NCI-H2081 treated with DMSO at 0.1 percent for 48 hours (cell line): ENCODE measurements at regions not wholly inside any gene's neighbourhood (a gene's known extent, or its start where the extent isn't known, plus 50 kb on each side); places are given as distances from the start of the nearest gene placed in this dataset.

ENCODE experiments used
- DNase-seq: peaks from one replicate; lab custom pipeline; 2025; lab: John Stamatoyannopoulos, UW

DNA sequence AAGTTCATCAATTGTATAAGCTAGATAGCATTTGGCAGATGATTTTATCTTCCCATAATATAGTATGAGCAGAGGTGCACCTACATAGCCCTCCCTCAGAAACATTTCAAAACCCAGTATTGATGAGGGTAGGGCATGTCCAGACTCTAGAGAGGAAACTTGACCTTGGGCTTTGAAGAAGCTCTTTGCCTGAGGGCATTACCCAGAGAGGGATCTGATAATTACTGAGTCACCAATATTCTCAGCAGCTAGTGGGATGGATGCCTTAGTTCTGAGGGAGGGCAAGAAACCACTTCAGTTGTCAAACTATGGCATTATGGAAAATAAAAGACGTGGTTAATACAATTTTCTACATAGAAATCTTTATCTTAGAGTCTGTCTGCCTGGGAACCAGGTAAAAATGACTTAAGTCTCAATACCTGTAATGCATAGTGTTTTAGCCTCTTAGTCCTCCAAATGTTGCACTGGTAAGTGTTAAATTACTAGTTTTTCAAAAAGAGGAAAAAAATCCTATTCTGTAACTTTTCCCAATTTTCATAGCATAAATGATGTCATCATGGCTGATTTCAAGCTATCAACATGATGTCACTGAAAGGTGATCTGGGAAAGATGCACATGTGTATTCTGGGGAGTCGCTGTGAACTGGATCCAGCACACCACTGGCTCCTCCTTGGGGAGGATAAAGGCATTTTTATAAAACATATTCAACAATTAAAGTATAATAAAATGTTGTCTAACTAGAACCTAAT, 809.0 kb downstream of the KCTD16 start:
- DNase-seq: no peak

DNA sequence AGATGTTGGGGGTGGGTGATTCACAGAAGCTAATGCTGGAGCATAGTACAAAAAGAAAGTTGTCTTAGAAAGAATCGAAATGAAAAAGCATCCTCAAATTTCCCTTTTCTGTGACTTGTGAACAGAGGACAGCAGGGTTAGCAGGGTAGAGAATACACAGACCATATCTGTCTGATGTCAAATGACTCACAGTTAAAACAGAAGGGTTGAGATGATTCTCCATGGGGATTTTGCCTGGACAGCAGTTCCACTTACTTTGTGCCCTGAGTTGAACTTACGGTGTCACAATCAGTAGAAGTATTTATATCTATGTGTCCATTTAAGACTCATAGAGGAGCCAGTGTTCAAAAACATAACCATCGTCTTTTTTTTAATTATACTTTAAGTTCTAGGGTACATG, 801.6 kb downstream of the KCTD16 start:
- DNase-seq: no peak

DNA sequence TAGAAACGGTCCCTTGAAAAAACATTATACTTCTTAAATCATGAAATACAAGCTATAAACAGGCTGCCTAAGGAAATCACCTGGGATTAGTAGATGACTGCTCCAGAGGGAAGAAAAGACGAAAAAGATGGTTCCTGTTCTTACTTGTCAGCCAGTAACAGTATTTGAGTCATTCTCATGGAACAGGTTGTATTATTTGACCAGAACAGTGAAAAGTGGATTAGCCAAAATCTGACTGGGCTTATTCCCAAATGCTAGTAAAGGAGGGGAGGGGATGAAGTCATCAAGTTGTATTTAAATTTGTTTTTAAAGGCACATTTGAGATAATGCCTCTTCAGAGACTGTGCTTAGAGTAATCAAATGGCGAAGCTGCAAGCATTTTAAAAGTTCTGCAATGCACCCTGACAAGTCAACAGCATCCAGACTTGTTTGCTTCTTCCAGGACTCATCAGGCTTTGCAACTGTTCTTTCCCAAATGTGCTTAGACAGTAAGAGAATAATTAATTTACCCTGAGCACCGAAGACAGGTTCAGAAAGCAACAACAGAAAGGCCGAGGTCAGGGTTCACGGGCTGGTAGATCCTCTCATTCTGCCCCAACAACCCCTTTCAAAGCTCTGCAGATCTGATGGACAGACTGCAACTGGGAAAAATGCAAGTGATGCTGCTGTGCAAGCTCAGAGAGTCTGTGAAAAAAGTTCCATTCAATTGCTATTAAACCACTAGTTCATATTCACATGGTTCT, 800.6 kb downstream of the KCTD16 start:
- no peak for DNase-seq

DNA sequence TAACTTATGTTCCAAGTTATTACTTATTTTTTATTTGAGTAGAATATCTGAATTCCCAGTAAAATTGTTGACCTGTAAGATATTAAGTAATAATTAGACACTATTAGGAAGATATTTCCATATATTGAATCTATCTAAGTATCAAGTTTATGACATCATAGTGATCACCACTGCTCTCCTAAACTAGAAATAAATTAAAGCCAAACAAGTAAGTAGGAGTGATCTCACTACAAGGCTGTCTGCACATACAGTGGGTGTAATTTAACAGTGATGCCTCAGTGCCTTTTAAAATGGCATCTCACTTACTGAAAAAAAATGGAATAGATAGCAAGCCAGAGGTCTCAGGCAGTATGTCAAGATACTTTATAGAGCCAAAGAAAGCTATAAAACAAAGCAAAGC, 789.6 kb downstream of the KCTD16 start:
- DNase-seq: no peak

DNA sequence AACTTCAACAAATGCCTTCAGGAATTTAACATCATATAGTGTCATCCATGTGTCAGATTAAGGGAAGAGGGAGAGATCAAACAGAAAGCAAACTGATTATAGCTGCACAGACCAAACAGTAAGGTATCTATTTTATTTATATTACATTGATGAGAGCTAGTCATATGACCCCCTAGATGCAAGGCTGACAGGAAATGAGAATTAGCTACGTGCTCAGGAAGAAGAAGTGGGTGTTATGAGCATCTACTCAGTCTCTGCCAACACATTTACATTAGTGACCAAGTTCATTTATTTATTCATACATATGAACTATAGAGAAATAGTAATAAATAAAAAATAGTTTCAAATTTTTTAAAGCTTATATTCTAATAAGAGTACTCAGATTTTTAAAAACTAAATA, 787.3 kb downstream of the KCTD16 start:
- no peak for DNase-seq

DNA sequence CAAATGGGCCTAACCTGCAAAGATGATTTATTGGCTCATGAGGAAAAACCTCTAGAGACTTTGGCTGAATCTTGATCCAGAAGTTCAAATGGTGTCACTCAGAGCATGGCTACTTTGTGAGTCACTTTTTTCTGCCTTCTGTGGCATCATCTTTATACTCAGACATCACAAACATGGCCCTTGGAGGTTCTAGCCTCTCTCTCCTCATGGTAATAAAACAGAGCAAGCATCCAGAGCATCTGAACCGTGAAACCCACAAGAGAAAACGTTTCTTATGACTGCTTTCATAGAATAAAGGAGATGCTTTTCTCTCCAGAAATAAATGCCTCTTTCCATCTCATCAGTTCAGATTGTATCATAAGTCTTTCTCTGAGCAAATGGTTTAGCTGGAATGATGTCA, 780.3 kb downstream of the KCTD16 start:
- DNase-seq: no peak

DNA sequence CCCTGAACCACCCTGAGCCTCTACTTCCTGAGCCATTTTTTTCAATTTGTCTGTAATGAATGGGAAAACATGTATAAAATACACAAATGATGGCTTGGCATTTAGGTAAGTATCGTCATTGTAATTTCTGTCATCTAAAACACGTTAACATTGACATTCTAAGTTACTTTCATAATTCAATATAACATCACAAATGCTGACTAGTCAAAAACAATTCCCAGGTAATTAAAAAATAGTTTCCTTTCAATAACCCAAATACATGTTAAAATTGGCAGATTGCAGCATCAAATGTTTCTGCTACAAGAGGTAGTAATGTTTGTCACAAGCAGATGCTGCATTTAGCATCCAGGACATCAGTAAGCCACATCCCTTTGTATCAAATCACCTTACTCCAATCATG, 776.4 kb downstream of the KCTD16 start:
- DNase-seq: no peak

DNA sequence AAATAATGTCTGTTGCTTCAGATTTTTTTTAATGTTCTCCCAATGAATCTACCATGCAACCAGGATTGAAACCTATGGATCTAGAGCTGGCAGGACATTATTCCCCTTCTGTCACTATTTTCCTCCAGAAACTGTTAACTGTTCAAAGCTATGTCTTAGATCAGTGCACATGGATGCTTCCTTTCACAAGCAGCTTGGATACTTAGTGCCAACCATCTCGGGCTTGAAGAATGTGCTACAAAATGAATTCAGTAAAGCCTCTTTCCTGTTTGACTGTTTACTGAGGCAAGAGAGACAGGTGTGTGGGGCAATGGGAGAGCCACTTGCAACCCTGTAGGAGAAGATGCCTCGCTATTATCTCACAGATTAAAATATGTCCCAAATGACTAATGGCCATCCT, 774.8 kb downstream of the KCTD16 start:
- no peak for DNase-seq

DNA sequence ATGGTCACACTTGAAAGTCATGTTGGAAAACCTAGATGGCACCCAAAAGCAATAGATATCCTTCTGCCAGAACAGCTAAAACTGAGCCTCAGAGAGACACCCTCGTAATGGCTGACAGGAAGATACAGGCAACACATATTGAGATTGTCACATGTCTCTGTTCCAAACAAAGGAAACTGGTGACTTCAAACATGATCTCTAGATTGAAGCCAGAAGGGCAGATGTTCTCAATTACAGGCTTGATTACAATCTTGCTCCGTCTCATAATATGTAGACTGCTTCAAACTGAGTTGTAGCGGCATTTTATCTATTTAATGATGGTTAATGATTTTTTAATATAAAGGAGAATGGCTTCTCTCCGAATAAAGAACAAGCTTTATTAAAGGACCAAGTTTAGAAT, 774.3 kb downstream of the KCTD16 start:
- no peak for DNase-seq

DNA sequence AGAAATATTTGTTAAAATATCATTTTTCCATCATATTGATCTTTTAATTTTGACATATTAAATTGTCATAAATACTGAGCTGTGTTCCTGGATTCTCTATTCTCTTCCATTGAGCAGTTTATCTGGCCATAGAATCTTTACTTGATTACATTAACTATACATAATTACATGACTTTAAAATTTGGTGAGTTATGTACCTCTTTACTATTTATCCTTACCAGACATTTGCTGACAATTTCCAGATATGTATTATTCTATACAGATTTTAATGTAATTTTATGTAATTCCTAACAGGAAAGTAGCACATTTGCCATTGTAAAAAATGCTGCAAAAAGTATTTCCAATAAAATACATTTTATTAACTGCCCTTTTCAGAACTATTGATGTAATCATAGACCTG, 770.3 kb downstream of the KCTD16 start:
- no peak for DNase-seq

DNA sequence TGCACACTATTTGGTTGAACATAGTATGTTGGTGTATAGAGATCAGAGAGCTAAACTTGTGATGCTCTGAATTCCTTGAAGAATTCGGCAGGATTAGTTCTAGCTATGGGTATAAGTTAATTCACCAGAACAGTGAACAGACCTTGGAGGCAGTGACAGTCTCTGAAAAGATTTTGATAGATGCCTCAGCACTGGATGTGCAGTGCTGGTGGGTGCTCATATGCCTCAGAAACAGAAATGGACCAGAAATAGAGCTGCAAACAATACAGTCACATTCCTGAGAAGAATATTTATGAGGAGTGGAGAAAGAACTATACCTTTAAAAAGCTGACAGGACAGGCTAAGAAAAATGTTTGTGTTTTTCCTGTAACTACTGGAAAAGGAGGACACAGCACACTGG, 747.7 kb downstream of the KCTD16 start:
- no peak for DNase-seq

DNA sequence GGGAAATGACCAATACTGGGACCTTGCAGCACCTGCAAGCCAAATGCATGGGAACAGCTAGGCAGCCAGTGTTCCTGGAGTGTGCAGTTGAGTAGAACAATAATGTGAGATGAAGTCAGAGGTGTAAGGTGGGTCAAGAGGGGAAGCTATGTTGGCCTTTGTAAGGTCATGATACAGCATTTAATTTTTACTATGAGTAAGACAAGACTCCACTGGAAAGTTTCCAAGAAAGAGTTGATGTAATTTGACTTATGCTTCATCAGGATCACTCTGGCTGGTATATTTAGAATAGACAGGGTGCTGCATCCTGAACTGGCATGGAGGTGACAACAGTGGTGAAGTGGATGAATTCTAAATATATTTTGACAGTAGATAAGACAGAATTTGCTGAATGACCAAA, 744.8 kb downstream of the KCTD16 start:
- no peak for DNase-seq

DNA sequence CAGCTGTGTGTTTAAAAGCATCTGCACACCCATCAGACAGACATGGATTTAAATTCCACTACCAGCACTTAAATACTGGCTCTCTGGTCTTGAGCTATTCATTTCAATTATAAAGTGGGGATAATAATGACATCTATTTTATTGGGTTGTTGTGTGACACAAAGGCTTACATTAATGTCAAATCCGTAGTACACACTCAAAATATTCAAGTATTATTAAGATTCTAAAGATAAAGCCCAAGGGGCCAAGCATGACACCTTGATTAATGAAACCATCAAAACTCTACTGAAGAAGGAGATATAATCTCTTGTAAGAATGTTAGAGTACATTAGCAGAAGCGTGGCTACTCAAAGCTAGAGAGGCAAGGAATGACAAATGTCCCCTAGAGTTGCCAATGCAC, 743.0 kb downstream of the KCTD16 start:
- DNase-seq: no peak

DNA sequence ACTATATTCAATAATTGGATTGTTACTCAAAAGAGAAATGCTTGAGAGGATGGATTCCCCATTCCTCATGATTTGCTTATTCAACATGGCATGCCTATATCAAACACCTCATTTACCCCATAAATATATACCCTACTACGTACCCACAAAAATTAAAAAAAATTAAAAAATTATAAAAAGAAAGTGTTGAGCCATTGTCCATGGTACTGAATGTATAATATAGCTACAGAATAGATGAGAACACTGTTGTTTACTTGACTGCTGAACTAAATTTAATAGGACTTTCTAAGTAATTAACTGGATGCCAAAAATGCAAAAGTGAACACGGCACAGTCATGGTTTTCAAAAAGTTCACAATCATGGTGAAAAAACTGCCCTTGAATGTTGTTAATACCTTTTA, 725.8 kb downstream of the KCTD16 start:
- no peak for DNase-seq

DNA sequence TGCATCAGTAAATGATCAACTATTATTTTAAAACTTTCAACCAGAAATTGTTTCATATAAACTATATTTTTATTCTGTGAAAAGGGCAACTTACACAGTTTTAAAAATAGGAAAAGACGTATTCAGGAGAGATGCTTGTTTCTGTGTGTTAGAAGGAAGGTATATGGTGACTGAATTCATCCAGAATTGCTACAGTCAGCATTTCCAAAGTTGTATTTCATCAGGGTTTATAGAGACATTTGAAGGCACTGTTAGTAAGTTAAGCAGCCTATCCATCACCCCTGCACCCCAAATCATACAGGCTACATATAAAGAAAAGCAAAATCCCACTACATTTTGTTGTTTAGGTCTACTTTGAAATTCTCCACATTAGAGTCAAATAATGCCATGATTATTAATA, 716.0 kb downstream of the KCTD16 start:
- DNase-seq: no peak

DNA sequence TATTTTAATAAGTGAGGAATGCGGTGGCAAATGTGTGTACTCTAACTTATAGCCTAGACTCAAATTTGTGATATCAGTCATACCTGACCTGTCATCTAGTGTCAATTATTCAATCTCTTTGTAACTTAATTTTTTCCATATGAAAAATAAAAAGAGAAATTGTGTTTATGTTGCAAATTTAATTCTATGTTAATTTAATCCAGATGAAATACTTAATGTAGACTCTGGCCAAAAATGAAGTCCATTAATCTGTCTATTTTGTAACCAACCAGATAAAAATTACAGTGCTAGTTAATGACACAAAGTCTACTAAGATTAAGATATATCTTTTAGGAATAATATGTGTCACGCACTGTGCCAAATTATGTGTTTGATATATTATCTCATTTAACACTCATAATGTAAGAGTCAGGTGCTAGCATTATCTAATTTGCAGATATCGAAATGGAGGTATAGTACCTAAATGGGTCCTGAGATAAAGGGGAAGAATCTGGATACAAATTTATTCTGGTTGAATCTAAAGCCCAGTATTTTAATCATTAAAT, 712.1 kb downstream of the KCTD16 start:
- no peak for DNase-seq

DNA sequence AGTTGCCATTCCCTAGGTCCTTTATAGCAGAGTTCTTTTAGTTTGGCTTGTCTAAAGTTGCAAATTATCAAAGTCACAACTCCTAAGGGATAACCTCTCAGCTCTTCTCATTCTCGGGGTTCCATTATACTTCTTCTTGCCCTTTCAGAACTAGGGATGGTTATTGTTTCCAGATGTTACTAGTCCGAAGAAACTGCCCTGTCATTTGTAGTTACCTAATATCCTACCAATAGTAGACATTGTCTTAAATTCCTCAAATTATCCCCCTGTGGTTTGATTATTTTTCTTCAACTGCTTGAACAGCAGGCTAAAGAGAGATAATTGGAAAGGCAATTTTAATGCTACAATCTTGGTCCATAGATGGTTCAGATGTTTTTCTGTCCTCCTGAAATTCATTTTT, 709.8 kb downstream of the KCTD16 start:
- DNase-seq: no peak

DNA sequence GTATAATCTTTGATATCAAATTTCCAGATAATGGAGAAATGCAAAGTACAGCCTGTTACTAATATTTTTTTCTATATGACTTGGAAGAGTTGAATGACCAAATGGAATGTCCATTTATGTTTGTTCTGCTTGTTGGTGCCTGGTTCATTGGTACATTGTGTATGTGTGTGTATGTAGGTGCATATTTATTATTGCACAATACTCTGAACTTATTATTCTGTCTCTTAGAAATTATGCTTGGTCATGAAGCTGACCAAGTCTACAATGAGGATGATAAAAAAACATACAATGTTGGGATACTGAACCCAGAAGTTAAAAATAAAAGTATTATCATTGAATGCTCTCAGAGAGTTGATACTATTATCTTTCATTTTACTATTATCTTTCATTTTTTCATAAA, 706.3 kb downstream of the KCTD16 start:
- no peak for DNase-seq

DNA sequence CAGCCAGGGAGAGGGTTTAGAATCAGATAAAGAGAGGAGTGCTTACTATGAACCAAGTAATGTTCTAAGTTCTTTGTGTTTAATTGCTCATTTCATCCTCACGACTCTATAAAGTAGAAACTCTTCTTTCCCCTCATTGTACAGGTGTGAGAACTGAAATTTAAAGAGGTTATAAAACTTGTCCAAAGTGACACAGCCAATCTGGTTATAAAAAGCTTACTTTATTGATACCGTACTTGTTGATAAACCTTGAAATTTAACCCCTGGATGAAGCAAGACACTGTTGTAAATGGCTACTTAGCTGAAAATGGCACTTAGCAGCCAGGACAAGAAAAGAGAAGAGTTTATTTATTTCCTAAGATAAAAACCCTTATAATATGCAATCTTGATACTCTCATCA, 702.4 kb downstream of the KCTD16 start:
- no peak for DNase-seq

DNA sequence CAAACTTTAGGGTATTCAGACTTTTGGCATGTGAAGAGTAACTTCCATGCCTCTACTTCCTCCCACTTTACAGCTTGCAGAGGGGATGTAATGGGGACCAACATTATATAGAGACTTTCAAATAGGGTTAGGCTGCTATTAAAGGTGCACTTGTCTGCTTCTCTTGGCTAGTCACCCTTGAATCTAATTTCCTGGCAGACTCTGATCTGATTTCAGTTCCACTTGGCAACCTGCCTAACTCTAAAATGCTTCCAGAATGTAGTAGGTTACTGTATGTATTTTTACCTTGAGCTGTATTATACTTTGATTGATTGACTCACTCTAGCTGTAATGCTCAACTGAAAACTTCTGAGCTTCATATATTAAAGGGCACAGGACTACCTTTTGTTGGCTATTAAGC, 693.4 kb downstream of the KCTD16 start:
- no peak for DNase-seq

DNA sequence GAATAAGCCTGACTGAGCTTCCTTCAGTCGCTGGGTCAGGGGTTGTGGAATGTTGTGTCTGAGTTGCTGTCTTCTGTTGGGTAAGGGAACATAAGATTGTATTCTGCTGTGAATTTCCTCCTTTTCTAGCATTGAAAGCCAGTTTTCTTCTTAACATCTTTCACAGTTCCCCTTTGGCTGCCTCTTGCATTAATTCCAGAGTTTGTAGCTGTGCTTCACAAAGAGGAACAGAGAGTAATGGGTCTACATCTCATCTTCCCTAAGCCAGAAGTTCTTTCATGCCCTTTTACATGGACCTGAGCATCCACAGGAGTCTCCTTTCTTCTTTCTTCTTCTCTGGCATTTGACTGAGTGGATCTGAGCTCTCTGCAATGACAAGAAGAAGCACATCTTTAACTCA, 686.8 kb downstream of the KCTD16 start:
- DNase-seq: no peak

DNA sequence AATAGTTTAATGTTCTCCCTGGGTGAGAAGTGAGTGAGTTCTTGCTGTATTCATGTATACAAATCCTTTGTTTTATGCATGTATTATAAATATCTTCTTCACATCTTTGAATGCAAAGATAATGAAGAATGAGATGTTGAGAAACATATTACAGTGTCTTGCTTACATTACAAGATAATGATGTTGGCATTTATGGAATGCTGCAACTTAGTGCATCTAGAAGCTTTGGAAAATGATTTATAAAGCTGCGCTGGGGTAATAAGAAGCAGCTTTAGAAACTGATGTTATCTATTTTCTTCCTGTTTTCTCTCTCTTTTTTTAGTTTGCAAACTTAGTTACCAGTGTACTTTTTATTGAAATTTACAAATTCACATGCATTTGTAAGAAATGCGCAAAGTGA, 673.4 kb downstream of the KCTD16 start:
- no peak for DNase-seq

DNA sequence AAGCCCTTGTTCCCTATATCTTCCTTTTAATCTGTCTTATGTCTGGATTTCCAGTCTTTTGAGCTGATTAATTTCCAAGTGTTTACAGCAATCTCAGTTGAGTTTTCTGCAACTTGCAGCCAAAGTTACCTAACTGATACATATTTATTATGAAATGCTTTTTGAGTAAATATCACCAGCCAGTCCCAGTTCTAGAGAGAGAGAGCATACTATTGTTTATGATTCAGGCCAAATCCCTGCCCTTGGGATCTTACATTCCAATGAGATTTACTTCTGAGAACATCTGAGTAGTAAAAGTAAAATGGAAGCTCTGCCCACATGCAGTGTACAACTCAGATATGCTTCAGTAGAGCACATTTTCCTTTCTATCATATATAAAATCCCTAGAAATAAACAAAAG, 661.7 kb downstream of the KCTD16 start:
- no peak for DNase-seq

DNA sequence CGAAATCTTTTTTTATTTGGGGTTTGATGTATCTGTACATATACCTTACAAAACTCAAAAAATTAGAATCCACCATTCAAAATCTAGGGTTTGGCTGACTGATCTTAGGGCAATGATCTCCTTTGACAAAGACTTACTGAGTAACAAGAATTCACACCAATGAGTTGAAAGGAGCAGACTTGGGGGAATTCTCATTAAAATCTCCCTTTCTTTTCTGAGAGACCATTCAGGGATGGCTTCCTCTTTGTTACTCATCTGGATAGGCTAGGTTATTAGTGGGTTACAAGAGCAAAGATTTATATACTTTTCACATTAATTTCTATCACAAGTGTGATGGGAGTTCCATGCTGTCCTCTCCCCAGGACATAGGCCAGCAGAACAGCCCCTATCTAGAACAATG, 661.0 kb downstream of the KCTD16 start:
- DNase-seq: no peak
